ENCODE measurements at regions not wholly inside any gene's neighbourhood (a gene's known extent, or its start where the extent isn't known, plus 50 kb on each side); places are given as distances from the start of the nearest gene placed in this dataset.
A peak's percentile ranks its signal among the peaks of the same experiment; 100 is the strongest.
"Not testable (repeated sequence)": the region's sequence is repeated elsewhere in the genome, so short reads cannot be mapped to it uniquely, and the experiment has no call there.

GRCh38 chr13:44814161-44814560 lies 175.1 kb downstream of the NUFIP1 start:
- no peak for DNase-seq (ENCODE audit: low spot score)

- no peak for DNase-seq (ENCODE audit: low spot score)
Measured at GRCh38 chr13:44812818-44813217, 176.5 kb downstream of the NUFIP1 start.

GRCh38 chr13:44810061-44810840 lies 179.0 kb downstream of the NUFIP1 start:
- DNase-seq (ENCODE audit: low spot score) = peak; percentile 26

- DNase-seq (ENCODE audit: low spot score) = no peak
Measured at GRCh38 chr13:44809190-44809589, 180.1 kb downstream of the NUFIP1 start.

GRCh38 chr13:44808185-44808584 lies 181.1 kb downstream of the NUFIP1 start:
- DNase-seq (ENCODE audit: low spot score) = no peak

- DNase-seq (ENCODE audit: low spot score) = no peak
Measured at GRCh38 chr13:44807449-44808034, 181.7 kb downstream of the NUFIP1 start.

GRCh38 chr13:44806826-44807225 lies 182.4 kb downstream of the NUFIP1 start:
- DNase-seq (ENCODE audit: low spot score) = no peak

DNA sequence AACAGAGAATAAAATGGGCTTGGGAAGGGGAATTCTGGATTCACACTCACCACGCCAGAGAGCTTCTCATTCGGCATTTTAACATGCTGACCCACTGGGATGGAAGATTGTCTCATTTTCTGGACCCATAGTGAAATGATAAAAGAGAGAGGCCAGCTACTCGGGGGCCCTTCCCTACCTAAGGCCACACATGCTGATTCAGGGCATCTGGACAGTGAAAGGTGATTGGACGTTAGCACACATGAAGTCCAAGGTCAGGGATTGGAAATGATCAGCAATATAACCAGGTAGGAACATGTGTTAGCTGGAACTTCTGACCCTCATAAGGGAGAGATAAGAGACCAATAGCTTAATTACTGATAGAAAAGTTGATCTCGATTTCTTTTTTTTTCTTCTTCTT lies 183.7 kb downstream of the NUFIP1 start:
- DNase-seq (ENCODE audit: low spot score) = no peak

- DNase-seq (ENCODE audit: low spot score) = no peak
Measured at GRCh38 chr13:44803390-44803789, 185.9 kb downstream of the NUFIP1 start.

- no peak for DNase-seq (ENCODE audit: low spot score)
Measured at GRCh38 chr13:44802491-44802890, 186.8 kb downstream of the NUFIP1 start.

- no peak for DNase-seq (ENCODE audit: low spot score)
Measured at GRCh38 chr13:44801990-44802389, 187.3 kb downstream of the NUFIP1 start.

- DNase-seq (ENCODE audit: low spot score) = no peak
Measured at GRCh38 chr13:44800626-44801025, 188.6 kb downstream of the NUFIP1 start.

DNA sequence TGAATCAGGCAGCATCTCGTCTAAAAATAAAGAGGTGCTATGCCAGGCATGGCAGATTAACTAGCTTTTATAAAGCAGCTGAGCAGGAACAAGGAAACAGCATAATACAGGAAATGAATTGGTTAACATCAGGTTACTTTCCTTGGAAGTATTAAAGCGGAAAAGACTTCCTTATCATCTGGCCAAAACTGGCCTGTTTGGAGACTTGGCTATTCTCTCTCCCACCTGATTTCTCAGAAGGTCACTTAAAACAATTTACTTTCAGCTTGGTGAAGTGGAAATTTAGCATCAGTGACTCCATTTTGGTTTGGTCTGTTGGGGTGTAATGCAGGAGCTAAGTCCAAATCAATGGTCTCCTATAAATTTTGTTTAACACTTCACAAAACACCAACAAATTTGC lies 191.6 kb downstream of the NUFIP1 start:
- no peak for DNase-seq (ENCODE audit: low spot score)

- DNase-seq (ENCODE audit: low spot score) = no peak
Measured at GRCh38 chr13:44796597-44797490, 192.4 kb downstream of the NUFIP1 start.

- not testable (repeated sequence) for DNase-seq (ENCODE audit: low spot score)
Measured at GRCh38 chr13:44796039-44796438, 193.2 kb downstream of the NUFIP1 start.

DNA sequence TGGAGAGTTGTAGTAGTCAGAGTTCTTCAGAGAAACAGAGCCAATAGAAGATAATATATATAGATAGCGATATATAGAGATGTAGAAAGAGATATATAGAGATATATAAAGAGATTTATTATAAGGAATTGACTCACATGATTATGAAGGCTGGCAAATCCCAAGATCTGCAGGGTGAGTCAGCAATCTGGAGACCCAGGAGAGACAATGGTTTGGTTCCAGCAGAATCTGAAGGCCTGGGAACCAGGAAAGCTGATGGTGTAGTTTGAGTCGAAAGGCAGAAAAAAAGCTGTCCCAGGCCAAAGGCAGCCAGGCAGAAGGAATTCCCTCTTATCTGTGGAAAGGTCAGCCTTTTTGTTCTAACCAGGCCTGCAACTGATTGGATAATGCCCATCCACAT lies 194.1 kb downstream of the NUFIP1 start:
- no peak for DNase-seq (ENCODE audit: low spot score)

DNA sequence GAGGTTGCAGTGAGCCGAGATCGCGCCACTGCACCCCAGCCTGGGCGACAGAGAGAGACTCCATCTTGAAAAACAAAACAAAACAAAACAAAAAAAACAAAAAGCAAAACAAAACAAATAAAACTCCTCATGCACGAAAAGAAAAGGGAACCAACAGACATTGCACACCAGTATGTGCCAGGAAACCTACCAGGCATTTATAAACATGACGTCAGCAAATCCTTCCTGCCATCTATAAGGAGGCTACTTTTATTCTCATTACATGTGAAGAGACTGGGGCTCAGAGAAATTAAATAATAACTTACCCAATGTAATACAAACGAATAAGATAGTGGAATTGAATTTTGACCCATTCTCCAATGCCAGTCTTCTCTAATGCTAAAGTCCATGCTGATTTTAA lies 197.2 kb downstream of the NUFIP1 start:
- no peak for DNase-seq (ENCODE audit: low spot score)

DNA sequence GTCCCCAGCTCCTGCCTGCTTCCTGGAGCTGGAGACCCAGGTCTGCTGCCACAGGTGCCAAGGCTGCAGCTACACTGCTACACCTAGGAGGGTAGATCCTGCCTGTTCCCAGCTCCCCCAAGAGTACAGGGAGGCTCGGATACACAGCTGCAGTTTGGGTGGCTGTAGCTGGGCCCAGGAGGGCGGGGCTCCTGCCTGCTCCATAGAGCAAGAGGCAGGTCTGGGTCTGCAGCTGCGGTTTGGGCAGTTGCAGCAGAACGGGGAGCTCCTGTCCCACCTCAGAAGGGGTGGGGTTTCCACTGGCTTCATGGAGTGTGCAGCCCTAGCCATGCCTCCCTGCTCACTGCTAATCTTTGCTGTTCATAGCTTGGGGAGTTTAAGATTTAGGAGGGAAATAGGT lies 199.0 kb downstream of the NUFIP1 start:
- no peak for DNase-seq (ENCODE audit: low spot score)

GRCh38 chr13:44787617-44788016 lies 201.7 kb downstream of the NUFIP1 start:
- no peak for DNase-seq (ENCODE audit: low spot score)

GRCh38 chr13:44786756-44787155 lies 202.5 kb downstream of the NUFIP1 start:
- no peak for DNase-seq (ENCODE audit: low spot score)

GRCh38 chr13:44785401-44785800 lies 203.9 kb downstream of the NUFIP1 start:
- no peak for DNase-seq (ENCODE audit: low spot score)

- no peak for DNase-seq (ENCODE audit: low spot score)
Measured at GRCh38 chr13:44784708-44785080, 204.6 kb downstream of the NUFIP1 start.

Data from mucosa of gallbladder (tissue), 1 donor.